ENCODE measurements at regions not wholly inside any gene's neighbourhood (a gene's known extent, or its start where the extent isn't known, plus 50 kb on each side); places are given as distances from the start of the nearest gene placed in this dataset.

- TF ChIP-seq, protein P1, sequence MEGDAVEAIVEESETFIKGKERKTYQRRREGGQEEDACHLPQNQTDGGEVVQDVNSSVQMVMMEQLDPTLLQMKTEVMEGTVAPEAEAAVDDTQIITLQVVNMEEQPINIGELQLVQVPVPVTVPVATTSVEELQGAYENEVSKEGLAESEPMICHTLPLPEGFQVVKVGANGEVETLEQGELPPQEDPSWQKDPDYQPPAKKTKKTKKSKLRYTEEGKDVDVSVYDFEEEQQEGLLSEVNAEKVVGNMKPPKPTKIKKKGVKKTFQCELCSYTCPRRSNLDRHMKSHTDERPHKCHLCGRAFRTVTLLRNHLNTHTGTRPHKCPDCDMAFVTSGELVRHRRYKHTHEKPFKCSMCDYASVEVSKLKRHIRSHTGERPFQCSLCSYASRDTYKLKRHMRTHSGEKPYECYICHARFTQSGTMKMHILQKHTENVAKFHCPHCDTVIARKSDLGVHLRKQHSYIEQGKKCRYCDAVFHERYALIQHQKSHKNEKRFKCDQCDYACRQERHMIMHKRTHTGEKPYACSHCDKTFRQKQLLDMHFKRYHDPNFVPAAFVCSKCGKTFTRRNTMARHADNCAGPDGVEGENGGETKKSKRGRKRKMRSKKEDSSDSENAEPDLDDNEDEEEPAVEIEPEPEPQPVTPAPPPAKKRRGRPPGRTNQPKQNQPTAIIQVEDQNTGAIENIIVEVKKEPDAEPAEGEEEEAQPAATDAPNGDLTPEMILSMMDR (IDR thresholded peaks at IDR 0.05; ENCODE audit: low read depth, low read length): no peak
- DNase-seq (ENCODE audit: extremely low read depth, low read depth): no peak
Observed at GRCh38 chr21:23694390-23694789, 1912.9 kb downstream of the MRPL39 start.

DNA sequence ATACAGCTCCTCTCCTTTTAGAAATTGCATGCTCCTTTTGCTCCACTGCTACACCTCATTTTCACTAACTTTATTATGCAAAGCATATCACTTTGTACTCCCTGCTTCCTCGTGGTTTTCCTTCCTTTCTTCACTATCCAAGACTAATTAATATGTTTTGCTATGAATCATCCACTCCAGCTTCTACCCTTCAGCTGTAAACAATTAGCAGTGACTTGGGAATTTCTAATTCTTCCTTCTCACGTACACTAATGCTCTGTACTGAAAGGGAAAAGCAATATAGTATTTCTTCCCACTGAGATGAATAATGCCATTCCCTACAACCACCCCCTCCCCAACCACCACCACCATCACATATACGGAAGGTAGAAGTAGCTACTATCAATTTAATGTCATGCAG lies 1917.0 kb downstream of the MRPL39 start:
- TF ChIP-seq, protein P1 (IDR thresholded peaks at IDR 0.05; ENCODE audit: low read depth, low read length): no peak
- DNase-seq (ENCODE audit: extremely low read depth, low read depth): no peak

- TF ChIP-seq, protein P1 (IDR thresholded peaks at IDR 0.05; ENCODE audit: low read depth, low read length): no peak
- DNase-seq (ENCODE audit: extremely low read depth, low read depth): no peak
Observed at GRCh38 chr21:23686737-23687523, 1920.4 kb downstream of the MRPL39 start.

DNA sequence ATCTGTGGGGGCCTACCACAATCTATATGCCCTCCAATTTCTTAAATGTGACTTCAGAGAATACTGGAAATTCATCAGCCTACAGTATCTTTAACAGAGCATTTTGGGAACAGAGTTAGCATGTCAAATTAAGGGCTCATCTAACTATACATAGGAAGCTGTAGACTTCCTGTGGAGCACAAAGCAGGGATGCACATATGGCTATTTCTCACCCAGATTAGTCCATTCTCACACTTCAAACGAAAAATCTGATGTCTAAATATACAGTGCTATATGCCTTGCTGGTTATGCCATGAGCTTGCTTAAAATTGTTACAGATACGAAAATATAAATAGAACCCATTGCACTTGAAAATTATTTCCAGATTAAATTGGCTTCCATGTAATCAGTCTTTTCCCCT lies 1922.8 kb downstream of the MRPL39 start:
- TF ChIP-seq, protein P1 (IDR thresholded peaks at IDR 0.05; ENCODE audit: low read depth, low read length): no peak
- no peak for DNase-seq (ENCODE audit: extremely low read depth, low read depth)

DNA sequence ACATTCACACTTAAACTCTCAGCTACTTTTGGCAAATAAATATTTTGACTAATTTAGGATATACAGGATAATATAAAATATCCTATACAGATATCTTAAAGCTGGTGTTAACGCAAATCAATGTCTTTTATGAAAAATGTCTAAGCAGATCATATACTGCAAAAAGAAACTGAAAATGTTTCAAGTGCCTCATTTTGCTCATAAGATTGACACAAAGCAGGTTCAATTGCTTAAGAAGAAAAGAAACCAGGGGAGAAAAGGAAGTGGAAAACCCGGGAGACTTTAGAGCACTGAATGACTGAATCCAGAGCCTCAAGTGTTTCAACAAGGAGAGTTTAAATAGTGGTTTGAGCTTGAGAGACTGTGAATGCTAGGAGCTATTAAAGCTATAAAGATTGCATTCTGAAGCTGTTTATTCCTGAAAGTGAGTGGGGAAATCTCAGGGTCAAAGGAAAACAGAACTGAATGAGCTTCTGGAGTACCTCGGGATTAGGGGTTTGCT lies 1943.0 kb downstream of the MRPL39 start:
- TF ChIP-seq, protein P1 (IDR thresholded peaks at IDR 0.05; ENCODE audit: low read depth, low read length): no peak
- no peak for DNase-seq (ENCODE audit: extremely low read depth, low read depth)

DNA sequence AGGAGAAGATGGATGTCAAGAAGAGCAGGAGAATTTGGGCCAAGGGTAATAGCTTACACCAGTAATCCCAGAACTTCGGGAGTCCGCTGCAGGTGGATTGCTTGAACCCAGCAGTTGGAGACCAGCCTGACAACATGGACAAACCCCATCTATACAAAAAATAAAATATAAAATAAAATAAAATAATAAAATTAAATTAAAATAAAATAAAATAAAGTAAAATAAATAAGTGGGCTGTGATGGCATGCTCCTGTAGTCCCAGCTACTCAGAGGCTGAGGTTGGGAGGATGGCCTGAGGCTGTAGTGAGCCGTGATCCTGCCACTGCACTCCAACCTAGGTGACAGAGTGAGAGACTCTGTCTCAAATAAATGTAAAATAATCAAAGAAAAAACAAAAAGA lies 1946.7 kb downstream of the MRPL39 start:
- DNase-seq (ENCODE audit: extremely low read depth, low read depth): no peak
- TF ChIP-seq, protein P1 (IDR thresholded peaks at IDR 0.05; ENCODE audit: low read depth, low read length): no peak

GRCh38 chr21:23644768-23645167 lies 1962.5 kb downstream of the MRPL39 start:
- DNase-seq (ENCODE audit: extremely low read depth, low read depth): no peak
- TF ChIP-seq, protein P1 (IDR thresholded peaks at IDR 0.05; ENCODE audit: low read depth, low read length): no peak

Measured in AG09319 (cell line).